ENCODE measurements at regions not wholly inside any gene's neighbourhood (a gene's known extent, or its start where the extent isn't known, plus 50 kb on each side); places are given as distances from the start of the nearest gene placed in this dataset.
"Not testable (repeated sequence)": the region's sequence is repeated elsewhere in the genome, so short reads cannot be mapped to it uniquely, and the experiment has no call there.

DNA sequence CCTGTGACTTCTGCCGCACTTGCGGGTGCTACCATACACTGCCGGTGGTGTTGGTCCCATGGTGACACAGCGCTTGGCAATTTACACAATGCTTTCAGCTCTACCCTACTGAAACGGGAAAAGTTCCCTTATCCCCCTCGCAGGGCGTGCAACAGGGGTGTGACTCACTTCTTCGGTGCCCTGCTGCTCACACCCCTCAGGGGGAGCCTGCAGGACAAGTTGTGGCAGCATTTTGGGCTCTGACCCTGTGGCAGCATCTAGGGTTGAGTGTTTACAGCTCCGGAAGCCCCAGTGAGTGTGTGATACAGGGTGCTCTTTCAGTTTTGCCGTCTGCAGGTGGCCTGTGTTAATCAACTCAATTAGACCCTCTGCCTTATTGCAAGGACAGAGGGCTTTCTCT is 324.7 kb upstream of the RGMA start:
- no peak for DNase-seq

DNA sequence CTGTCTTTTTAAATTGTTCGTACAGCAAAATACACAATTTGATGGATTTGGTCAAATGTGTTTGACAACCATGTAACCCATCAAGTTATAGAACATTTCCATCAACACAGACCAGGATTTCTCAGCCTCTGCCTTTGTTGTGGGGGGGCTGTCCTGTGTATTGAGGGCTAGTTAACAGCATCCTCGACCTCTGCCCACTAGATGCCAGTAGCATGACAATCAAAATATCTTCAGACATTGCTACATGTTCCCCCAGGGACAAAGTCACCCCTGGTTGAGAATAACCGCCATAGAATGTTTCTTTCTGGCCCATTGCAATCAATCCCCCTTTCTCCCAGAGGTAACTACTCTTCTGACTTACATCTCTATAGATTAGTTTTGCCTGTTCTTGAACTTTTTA is 310.1 kb upstream of the RGMA start:
- DNase-seq = no peak

DNA sequence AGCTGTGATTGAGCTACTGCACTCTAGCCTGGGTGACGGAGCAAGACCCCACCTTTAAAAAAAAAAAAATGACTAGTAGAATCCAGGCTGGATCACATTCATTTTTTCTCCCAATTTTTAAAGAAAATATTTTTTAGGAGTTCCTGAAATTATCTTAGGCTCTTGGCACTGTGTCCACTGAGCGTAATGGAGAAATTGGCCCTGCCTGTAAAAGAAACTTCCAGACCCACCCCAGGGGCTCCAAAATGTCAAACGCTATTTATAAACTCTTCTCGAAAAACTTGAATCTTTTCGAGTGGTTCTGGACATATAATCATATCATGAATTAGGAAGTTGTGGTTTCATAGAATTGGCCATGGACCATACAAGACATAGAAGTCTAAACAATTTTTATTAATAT is 300.2 kb upstream of the RGMA start:
- DNase-seq = no peak

DNA sequence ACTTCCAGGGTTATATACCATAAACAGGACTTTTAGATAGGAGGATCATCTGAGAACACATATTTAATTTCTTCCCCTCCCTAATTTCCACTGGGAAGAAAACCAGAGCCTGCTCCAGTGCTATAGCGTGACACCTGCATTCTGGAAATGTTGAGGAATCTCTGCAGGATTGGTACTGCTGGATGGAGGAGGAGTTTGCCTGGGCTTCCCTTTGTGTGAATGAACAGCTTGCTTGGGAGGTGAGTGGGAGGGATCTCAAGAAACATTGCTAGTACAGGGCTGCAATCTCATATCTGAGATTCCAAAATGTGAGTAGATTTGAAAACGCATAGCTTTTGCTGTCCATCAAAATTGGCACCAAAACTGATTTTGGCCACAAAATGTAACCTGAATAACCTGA is 295.9 kb upstream of the RGMA start:
- no peak for DNase-seq

DNA sequence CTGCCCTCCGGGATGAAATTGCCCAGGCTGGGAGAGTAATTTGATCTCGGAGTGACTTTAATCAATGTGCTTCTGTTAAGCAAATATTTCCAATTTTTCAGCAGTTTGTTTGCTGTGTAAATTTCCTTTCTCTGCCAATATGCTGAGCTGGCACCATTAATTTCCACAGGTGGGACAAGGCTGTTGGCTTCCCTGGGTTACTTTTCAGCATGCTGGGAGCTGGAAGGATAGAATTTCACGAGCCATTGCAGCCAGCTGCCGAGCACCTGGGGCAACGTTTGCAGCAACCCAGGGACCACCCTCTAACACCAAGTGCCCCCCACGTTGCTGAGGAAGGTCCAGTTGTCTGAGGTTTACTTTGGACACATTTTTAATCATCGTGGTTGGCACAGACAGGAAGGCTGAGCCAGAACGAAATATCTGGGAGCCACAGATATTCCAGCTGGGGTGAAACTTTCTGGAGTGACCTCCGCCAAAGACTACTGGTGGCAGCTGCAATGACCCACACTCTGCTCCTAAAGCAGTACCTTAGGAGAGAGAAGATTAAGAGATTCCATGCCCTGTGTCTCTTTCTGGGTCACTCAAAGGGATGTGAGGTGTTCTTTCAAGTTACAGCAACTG is 293.3 kb upstream of the RGMA start:
- DNase-seq = no peak

DNA sequence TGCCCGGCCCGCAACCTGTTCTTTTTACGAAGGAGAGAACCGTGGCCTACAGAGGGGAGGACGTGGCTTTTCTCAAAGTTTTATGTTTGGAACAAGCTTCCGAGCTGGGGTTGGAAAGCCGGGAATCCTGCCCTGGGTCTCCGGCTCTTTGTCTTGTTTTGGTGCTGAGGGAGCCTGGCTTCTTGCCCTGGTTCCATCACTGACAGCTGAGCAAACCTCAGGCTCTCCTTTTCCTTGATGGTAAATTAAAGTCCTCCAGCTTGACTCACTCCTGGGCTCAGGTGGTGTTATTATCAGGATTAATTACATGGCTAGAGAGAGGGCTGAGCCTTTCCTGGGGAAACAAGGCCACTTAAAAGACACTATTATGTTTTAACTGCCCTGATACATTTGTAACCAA is 289.5 kb upstream of the RGMA start:
- DNase-seq = no peak

DNA sequence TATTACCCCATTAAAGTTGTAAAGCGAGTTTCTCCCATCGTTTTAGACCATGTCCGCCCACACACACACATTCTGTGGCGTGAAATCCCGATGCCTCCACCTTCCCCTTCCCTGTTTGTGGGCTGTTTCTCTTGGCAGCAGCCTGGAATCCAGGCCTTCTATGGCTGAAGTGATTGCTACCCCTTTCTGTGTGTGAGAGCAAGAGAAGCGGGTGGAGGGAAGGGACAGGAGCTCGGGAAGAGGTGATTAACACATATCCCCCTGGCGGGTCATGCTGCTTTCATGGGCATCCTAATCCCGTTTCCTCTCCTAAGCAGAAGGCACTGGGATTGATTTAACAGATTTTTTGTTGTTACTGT is 283.8 kb upstream of the RGMA start:
- DNase-seq = no peak

DNA sequence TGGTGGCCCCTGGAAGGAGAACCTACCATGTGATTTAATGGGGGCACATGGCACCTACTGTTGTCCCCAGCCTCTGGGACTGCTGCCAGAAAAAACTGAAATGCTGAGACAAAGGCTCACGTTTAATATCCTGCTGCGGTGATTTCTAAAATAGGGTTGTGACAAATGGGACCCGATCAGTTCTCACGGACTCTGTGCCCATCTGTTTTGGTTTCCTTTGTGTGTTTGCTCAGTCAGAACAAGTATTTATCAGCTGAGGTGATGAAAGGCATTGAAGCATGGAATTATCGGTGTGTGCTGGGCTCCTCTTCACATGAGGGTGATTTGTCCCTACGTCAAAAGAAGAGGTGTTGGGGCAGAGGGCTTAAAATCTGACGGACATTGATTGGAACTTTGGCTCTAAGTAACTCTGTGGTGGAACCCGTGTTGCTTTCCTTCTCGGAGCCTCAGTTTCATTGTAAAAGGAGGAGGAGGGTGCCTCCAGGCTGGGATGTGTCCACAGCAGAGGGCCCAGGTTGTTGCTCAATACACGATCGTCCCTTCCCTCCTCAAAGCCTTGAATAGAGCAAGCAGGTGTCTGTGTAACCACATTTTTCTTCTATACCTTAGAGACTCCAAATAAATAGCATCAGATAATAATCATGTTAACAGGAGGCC is 283.3 kb upstream of the RGMA start:
- no peak for DNase-seq

DNA sequence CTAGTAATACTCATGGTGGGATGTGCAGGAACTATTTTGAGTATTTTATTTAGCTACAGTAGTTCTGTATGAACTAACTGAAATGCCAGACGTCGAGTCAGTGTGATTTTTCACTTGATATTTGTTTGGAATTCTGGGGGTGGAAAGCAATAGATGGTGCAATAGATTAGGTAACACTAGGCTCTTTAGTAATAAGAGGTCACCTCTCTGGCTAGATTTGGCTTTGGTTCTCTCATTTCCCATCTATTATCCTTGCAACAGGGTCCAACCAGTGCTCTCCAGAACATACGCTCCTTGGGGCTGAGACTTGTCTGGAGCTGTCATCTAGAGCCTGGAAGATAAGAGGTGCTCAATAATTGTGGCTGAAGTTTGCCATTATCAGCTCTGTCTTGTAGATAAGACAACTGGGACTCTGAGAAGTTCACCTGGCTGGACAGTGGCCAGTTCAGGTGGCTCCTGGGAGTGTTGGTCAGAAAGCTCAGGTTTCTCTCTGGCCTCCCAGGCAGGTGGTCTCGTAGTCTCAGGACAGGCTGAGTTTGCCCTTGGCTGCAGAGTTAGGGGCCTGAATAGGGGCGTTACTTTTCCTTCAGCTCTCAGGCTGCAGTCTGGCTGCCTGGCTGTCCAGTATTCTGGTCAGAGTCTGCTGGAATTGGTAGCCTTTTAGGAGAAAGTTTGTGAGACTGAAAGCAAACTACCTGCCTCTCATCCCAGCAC is 277.5 kb upstream of the RGMA start:
- no peak for DNase-seq

DNA sequence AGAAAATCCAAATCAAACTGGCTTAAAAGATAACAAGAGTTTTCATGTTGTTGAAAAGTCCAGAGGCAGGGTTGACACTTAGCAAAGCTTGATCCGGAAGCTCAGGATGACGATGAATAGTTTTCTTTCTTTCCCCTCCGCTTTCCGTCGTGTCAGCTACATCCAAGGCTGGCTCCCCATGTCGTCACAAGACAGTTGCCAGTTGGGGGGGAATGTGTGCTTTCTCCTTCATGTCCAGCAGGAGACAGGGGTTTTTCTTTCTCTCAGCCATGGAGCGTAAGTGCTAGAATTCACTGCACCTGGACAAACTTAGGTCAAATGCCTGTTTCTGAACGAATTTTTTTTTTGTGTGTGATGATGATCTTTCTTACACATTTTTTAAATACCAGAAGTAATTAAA is 273.8 kb upstream of the RGMA start:
- DNase-seq = no peak

DNA sequence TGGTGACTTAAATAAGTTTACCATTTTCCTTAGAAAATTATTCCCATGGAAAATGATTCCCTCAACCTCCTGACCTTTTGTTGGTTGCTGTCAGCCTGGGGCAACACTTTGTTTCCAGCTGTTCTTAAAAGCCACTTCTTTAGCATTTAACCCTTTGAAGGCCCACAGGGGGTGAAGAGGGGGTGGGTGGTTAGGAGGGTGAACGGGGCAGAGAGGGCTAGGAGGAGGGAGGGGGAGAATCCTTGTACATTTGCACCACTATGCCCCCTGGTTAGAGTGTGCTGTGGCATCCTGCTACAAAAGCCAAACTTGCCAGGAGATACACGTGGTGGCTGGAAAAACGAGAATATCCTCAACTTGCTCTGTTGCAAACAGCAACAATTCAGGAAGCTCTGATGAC is 273.2 kb upstream of the RGMA start:
- DNase-seq = no peak

DNA sequence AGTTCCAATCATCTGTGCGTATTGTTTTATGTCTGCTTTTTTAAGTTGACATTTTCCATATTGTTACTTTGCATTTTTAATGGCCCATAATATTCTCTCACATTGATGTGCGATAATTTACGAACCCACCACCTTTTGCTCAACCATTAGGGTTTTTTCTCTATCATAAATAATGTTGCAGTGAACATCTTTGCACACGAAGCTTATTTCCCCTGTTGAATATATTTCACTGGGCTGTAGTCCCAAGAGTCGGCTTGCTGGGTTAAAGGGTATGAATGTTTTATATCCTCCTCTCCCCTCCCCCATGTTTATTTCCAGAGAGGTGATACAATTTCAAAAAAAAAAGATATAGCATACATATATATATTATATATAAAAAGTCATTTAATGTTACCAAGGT is 272.7 kb upstream of the RGMA start:
- no peak for DNase-seq

DNA sequence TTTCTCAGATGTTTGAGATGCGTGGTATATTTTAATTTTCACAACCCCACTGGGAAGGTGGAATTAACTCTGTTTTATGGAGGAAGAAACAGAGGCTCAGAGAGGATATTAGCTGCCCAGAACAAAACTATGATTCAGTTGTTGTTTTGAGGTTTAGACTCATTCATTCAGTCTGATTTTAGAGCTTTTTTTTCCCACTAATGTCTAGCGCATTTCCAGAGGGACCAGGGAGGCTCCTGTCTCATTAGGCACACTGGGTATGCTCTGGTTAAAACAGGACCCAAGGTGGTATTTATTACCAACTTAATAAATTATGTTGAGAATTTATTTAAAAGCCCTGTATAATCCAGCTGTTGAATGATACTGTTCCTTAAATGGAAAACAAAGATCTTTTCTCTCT is 272.0 kb upstream of the RGMA start:
- no peak for DNase-seq

DNA sequence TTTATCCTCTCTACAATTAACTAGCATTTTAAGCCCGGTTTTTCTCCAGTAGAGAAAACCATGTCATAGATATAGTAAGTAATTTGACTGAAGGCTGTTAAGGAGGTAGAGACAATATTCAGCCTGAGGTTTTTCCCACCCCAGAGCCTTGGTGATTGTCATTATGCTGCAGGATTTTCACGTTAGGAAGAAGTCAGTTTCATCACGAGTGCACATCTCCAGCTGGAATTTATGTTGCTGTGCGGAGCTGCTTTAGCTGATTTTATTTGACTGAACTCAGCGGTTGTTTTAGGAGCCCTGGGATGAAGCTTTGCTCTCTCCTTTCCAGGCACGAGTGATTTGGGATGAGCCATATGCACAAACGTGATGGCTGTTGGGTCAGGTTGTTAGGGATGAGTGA is 271.3 kb upstream of the RGMA start:
- DNase-seq = no peak

DNA sequence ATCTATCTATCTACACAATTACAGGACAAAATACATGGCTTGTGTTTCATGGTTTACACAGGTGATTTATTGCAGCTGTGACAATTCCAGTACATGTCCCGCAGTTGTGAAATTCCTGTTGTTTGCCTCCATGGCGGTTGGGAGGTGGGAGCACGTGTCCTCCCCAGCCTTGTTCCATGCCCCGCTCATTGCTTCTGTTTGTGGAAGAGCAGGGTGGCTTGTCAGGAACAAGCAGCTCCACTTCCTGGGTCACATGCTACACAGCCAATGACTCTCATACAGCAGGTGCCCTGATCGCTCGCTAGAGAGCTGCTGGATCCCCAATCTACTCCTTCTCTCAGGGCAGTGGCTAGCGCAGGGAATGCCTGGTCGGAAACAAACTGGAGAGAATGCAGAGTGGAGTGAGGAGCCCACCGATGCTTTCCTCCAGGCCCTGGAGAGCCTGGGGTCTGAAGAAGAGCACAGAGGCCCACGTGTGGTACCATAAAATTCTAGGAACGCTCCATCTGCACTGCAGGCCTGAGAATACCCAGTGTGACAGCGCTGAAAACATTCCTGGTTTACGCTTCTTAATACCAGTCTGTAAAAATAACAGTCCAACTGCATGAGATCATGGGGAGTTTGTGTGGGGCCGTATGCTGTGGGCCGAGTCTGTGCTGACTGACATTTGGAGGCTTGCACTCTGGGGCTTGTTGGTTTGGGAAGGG is 270.6 kb upstream of the RGMA start:
- no peak for DNase-seq

DNA sequence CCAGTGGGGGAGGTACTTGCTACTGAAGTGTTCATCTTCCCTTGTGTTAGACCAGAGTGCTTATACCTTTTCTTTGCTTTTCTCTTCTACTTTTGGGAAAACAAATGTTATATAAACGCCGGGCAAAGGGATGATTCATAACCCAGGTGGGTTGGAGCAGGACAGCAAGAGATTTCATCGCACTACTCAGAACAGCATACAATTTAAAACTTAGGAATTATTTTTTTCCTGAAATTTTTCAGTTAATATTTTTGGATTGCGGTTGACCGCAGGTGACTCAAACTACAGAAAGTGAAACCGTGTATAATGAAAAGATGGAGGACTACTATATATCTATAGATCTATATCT is 270.0 kb upstream of the RGMA start:
- no peak for DNase-seq

DNA sequence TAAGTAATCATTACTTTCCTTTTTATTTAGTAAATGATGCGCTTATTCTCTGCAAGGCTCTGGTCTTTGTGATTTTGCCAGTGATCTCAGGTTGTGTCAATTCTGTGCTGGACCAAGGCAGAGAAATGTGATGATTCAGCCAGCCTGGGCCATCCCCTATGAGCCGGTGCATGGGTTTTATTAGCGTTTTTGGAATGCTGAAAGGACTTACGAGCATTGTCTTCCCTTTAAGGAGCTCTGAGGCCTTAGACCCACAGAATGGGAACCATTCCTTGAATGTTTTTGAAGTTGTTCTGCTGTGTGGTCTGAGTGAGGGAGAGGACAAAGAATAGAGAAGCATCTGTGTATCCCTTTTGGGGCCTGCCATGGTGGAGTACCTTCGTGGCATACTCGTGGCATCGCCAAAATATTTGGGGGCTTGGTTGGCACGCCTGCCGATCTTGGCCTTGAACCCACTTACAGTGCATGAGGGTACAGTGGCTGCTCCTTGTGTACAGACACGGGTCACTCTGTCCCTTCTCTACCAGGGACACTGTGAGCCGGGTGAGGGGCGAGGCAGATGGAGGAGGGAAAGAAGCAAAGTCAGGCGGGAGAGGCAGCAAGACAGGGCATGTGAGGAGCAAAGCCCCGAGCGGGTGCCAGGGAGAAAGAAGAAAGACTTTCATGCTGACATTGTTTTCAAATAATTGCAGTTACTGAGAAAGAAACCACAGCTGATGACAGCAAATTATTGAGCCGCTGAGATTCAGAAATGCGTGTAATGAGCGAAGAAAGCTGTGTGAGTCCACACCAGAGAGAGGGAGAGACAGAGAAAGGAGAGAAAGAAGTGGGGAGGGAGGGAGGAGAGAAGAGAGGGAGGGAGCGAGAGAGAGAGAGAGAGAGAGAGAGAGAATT is 269.4 kb upstream of the RGMA start:
- no peak for DNase-seq

DNA sequence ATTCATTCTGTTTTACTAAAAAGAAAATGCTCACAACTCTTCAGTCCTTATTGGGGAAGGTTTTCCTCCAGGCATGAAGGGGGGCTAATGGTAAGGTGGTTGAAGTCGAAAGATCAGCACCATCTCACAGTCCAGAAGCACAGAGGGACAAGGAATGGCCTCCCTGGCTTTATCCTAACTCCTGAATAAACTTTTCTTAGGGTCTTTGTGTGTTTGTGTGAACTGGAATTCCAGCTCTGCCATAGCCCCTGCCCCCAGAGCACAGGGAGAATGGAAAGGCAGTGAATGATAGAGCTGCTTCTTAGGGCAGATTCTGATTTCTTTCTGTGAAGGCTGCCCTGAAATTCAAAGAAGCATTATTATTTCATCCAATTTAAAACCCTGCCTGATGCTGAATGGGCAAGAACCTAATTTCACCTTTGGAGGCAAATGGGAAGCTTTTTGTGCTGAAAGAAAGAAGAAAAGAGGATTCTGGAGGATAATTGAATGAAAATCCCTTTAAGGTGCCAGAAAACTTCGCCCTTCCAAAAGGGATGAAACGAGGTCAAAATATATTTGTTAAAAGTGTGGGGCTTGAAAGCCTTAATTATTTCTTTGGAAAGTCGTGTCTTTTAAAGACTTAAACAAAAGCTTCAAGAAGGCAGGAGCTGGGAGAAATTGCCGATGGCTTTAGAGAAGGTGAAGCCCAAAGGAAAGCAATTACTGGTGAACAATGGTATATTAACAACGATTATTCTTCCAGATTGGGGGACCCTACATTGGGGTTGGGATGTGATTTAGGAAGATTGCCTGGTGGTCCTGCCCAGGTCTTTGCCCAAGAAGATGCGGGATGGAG is 259.9 kb upstream of the RGMA start:
- no peak for DNase-seq

DNA sequence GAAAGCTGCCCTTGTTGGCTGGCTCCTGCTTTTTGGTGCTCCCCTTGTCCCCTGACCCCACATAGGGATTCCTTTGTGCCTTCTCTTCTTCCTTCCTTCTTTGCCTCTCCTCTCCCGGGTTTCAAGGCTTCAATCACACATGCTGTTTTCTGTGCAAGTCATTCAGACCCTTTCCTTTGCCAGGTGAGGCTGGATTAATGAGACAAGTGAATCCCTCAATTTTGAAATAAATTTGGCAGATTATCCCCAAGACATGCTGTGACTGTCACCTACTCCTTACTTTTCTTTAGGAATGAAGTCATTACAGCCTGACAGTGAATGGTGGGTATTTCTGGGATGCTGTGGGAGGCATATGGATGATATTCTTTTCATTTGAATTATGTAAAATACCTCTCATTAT is 259.0 kb upstream of the RGMA start:
- DNase-seq = no peak

DNA sequence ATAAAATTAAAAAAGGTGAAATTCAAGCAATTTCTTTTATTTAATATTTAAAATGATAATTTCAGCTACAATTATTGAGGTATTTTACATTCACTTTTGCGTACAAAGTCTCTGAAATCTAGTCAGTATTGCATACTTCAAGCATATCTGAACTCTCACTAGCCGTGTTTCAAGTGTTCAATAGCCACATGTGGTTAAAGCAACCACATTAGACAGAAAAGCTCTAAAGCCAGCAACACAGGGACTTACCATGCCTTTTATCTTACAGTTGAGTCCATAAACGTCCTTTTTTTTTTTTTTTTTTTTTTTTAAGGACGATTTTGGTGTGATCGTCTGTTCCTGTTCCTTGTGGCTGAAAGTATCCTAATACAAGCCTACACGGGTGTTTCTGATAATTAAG is 257.0 kb upstream of the RGMA start:
- DNase-seq = no peak

DNA sequence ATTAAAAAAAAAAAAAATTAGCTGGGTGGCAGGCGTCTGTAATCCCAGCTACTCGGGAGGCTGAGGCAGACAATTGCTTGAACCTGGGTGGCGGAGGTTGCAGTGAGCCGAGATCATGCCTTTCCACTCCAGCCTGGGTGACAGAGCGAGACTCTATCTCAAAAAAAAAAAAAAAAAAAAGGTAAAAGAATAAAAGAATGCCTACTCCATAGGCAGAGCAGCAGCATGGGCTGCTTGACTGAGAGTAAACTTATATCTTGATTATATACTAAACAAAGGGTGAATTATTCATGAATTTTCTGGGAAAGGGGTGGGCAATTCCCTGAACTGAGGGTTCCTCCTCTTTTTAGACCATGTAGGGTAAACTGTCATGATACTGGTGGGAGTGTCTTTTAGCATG is 254.4 kb upstream of the RGMA start:
- DNase-seq = not testable (repeated sequence)

DNA sequence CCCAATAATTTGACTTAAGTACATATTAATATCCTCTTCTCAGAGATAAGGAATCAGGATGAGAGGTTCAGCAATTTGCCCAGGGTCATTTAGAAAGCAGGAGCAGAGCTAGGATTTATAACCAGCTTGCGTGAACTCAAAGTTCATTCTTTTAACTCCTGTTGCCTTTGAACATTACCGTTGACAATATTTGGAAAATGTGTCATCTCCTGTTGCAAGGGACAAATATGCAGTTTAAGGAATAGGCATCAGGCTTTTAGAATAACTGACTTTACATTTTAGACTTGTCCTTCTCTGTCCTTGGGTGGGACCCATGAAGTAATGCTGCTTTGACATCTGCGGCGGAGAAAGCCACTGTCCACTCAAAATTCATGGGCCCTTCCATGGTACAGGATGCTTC is 252.2 kb upstream of the RGMA start:
- no peak for DNase-seq

Measured in activated CD4-positive, alpha-beta T cell treated with anti-CD3 and anti-CD28 coated beads for 1 hour (primary cell).